ENCODE measurements at regions not wholly inside any gene's neighbourhood (a gene's known extent, or its start where the extent isn't known, plus 50 kb on each side); places are given as distances from the start of the nearest gene placed in this dataset.

- no peak for DNase-seq
Observed at GRCh38 chr5:60371065-60371464, 328.9 kb downstream of the DEPDC1B start.

DNA sequence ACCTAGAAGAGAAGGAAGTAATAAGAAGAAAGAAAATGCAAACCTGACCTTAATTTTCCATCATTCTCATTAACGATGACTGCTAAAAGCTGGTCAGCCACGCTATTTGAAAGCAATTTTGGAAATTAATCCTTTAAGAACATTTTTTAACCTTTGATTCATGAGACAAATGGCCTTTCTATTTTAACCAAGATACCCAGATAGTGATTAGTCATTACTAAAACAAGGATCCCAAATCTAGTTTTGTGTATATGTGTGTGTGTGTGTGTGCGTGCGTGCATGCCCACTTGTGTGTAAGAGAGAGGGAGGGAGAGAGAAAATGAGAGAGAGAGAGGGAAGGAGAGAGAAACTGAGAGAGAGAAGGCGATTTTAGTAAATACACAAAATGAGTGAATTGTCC is 329.5 kb downstream of the DEPDC1B start:
- DNase-seq: no peak

- no peak for DNase-seq
Observed at GRCh38 chr5:60369391-60369790, 330.6 kb downstream of the DEPDC1B start.

- DNase-seq: no peak
Observed at GRCh38 chr5:60368100-60368499, 331.9 kb downstream of the DEPDC1B start.

GRCh38 chr5:60366489-60366888 is 333.5 kb downstream of the DEPDC1B start:
- DNase-seq: no peak

- DNase-seq: no peak
Observed at GRCh38 chr5:60365001-60365400, 335.0 kb downstream of the DEPDC1B start.

DNA sequence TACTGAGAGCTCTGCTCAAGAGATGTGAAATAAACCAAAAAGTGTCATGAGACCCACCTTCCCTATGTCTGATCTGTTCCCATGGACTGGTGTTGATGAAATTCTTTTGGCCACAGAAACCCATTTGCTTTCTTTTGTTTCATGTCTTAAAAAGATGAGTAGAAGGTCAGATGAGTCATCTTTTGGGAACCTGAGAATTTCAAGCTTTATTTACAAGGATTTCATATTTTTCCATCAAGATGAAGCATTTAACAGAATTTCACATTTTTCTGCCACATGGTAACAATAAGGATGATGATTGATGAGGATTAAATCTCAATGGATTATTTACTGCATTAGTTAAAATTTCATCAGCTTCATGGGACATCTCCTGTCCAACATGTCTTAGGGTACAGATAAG is 337.8 kb downstream of the DEPDC1B start:
- DNase-seq: no peak

DNA sequence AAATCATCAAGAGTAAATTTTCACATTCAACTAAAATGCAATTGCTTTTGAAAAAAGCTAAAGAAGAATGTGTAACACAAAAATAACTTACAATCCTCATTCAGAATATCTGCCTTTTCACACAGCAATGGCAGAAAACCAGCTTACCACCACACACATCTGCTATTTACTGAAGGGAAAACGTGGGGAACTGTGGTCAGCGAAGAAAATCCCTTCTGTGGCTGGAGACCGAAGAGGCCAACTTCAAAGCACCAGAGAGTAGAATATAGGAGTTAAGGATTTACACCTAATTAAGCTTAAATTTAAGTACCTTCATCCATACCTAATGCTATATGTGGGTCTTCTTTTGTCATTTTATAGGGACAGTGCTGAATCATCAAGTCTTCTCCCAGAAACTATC is 339.6 kb downstream of the DEPDC1B start:
- DNase-seq: no peak

- DNase-seq: no peak
Observed at GRCh38 chr5:60357302-60357701, 342.7 kb downstream of the DEPDC1B start.

DNA sequence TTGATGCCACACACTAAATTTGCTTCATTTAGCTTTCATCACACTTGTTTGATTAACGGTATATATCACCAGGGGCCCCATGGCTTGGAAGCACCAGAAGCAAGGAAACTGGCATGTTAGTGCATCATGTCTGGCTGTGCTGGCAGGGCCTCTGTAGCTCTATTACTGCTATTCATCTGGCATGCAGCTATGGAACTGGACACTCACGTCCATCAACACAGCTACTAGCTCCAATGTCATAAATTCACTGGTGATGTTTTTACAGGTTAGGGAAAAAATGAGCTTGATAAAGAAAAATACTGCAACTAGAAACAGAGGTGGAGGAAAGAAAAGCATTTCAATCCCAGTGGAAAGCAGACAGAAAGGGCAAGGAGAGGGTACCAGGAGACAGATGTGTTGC is 343.2 kb downstream of the DEPDC1B start:
- DNase-seq: no peak

- DNase-seq: no peak
Observed at GRCh38 chr5:60355181-60355580, 344.8 kb downstream of the DEPDC1B start.

DNA sequence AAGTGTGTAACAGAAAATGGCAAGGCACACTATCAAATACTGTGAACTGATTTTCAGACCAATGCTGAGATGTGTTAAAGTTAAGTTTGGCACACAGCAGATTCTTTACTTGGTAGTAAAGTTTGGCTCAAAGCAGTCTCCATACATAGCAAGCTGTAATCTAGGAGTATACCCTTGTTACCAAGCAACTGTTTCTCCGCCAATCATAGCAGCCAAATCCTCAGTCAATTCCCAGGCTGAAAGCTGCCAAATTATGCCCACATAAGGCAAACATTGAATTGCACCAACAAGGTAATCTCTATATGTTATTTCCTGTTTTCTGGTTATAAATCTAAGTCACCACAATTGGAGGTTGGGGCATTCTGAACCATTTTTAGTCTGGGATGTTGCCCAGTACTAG is 345.7 kb downstream of the DEPDC1B start:
- no peak for DNase-seq

DNA sequence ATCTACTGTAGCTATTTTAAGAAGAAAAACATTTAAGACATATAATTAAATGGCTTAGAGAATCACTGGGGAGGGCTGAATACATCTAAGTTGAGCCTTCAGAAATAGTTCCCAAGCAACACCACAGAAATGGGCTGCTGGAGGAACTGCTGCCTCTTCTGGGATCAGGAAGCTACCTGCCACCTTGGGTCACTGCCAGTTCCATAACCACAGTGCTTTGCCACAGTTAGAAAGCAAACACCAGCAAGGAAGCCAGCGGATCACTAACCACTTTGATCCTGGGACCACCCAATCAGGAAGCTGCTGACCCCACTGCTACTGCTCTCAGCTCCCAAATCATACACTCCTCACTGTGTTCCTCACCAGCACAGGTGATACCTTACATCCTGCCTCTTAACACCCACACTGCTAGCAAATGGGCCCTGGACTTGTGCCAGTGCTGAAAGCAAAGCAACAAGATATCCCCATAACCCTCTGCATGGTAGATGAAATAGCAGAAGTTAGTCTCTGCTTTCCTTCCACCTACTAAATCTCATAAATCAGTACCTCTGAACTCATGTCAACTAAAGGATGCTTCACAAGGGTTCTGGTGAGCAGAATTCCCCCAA is 346.9 kb downstream of the DEPDC1B start:
- no peak for DNase-seq

- DNase-seq: no peak
Observed at GRCh38 chr5:60350794-60351193, 349.2 kb downstream of the DEPDC1B start.

DNA sequence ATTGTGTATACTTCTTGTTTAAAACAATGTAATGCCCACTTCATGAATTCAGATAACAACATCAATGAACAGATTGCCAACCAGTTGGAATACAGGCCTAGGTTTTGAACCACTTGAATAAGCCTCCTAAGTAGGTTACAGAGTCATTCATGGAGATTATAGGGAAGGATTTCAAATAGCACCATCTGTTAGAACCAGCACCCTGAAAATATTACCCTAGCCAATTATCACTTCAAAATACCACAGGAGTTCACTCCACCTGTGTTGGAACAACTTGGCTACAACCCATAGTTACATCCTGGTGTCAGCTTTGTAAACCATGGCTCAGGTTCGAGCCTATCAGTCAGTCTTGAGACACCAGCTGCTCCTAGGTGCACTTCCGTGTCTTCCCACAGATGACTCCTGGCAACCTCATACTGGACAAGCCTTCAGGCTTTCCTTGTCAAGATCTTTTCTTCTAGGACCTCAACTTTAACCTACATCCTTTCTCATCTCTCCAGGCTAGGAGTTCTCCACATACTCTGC is 350.0 kb downstream of the DEPDC1B start:
- DNase-seq: no peak

DNA sequence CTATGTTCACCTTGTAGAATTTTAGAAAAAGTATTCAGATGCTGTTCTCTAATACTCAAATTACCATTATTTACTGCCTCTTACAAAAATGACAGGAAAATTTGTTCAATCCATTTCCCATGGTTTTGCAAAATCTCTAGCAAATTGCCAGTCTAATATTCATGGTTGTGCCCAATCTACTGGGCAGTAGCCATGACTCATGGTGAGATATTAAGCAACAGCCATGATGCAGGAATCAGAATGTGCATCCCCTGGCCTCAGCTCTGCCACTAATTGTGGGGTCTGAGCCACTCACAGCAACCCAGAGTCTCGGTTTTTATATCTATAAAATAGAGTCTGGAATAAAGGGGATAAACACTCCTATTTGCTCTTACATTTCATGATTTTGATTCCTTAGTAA is 353.6 kb downstream of the DEPDC1B start:
- DNase-seq: no peak

DNA sequence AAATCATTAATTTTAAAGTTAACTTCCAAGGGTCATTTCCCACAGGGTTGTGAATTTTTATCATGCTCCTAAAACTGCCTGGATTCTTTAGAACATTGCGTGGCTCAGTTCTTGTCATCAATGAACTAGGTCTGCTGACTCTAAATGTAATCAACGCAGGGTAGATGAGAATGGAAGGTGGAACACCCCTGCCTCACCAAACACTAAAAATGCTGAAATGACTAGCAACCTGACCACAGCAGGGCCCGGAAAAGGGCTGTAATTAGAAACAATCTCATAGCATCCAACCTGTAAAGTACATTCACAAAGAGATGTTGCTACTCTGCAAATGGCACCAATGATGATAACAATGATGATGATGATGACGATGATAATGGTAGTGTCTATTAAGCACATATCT is 356.9 kb downstream of the DEPDC1B start:
- no peak for DNase-seq

- DNase-seq: no peak
Observed at GRCh38 chr5:60340965-60341471, 358.9 kb downstream of the DEPDC1B start.

- DNase-seq: no peak
Observed at GRCh38 chr5:60340326-60340725, 359.6 kb downstream of the DEPDC1B start.

DNA sequence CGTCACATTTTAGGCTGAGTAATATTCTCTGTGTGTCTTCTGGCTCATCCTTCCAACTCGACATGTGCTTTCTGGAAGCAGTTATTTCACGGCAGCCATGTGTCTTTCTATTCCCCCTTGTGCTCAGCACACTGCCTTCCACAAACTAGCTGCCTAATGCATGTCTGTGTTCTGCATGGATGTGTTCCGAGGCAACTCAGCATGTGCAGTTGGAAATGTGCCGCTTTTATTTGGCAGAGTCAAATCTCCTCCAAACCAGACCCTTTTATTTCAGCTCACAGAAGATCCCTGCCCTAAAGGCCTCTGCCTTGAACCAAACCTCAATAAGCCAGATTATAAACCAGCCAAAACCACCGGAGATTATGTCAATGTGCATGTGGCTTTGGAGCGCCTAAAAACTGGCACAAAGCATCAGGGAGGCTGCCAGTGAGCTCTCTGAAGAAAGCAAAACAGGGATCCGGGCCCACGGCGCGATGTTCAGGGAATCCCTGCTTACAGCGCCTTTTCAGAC is 360.2 kb downstream of the DEPDC1B start:
- DNase-seq: no peak

- DNase-seq: no peak
Observed at GRCh38 chr5:60338846-60339245, 361.1 kb downstream of the DEPDC1B start.

GRCh38 chr5:60336491-60336890 is 363.5 kb downstream of the DEPDC1B start:
- no peak for DNase-seq

GRCh38 chr5:60335913-60336312 is 364.1 kb downstream of the DEPDC1B start:
- no peak for DNase-seq

DNA sequence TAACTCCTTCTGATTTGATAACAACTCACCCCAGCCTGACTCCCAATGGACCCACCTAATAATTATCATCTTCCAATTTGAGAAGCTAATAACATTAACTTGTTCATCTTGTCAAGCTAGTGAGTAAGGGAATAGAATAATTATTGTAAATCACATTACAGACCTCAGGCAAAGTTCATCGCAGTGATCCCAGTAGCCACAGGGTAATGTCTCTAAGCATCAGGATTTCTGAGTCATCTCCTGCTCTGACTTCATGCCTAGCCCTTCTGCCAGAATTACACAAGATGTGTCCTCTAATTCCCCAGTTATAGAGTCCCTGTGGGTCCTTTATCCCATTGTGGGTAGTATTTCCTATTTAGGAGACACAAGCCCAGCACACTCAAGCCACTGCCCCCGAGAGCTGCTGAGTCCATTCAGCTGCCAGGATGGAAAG is 365.7 kb downstream of the DEPDC1B start:
- no peak for DNase-seq

GRCh38 chr5:60333005-60333571 is 366.9 kb downstream of the DEPDC1B start:
- no peak for DNase-seq
